GM12872 (cell line): ENCODE measurements at regions not wholly inside any gene's neighbourhood (a gene's known extent, or its start where the extent isn't known, plus 50 kb on each side); places are given as distances from the start of the nearest gene placed in this dataset.

ENCODE experiments used
- CTCF ChIP-seq: IDR thresholded peaks from 3 replicates; pipeline ENCODE4 v1.5.1; 2011; ENCODE audit warnings: low read depth, mild to moderate bottlenecking, low read length, moderate library complexity; ENCODE audit not compliant: insufficient read depth

- peak; percentile 41; the same call in 1 of the 3 replicates for TF ChIP-seq CTCF
These were observed 500.0 kb downstream of the DIRAS2 start for GRCh38 chr9:90142580-90142979.

- no peak for TF ChIP-seq CTCF
These were observed 495.2 kb downstream of the DIRAS2 start for GRCh38 chr9:90147426-90147825.

- no peak for TF ChIP-seq CTCF
These were observed 486.3 kb downstream of the DIRAS2 start for GRCh38 chr9:90156318-90156717.

- no peak for TF ChIP-seq CTCF
These were observed 480.3 kb downstream of the DIRAS2 start for GRCh38 chr9:90162326-90162725.

GRCh38 chr9:90162819-90163218, 479.8 kb downstream of the DIRAS2 start:
- TF ChIP-seq CTCF, result no peak

GRCh38 chr9:90165281-90165680, 477.3 kb downstream of the DIRAS2 start:
- TF ChIP-seq CTCF, result no peak

GRCh38 chr9:90167914-90168313, 474.7 kb downstream of the DIRAS2 start:
- no peak for TF ChIP-seq CTCF

- TF ChIP-seq CTCF, result no peak
These were observed 473.1 kb downstream of the DIRAS2 start for GRCh38 chr9:90169490-90169889.
